SK-N-SH (cell line): ENCODE measurements at regions not wholly inside any gene's neighbourhood (a gene's known extent, or its start where the extent isn't known, plus 50 kb on each side); places are given as distances from the start of the nearest gene placed in this dataset.
"Not testable (repeated sequence)": the region's sequence is repeated elsewhere in the genome, so short reads cannot be mapped to it uniquely, and the experiment has no call there.

Experiments used
- CTCF ChIA-PET: fragments of 300-600, 350-600 bp; formaldehyde crosslinking; extraction: SDS; loops from one replicate; lab custom pipeline; 2021; lab: Yijun Ruan, JAX
- POLR2A ChIA-PET: fragments of 350-600 bp; sonication (Branson Sonifier 250); formaldehyde crosslinking; extraction: SDS; loops from one replicate; lab custom pipeline; 2020; ENCODE audit warnings: antibody characterized with exemption, inconsistent platforms; lab: Yijun Ruan, JAX
- DNase-seq: peaks from one replicate; pipeline ENCODE4 v3.0.0; 2012
- H2AFZ ChIP-seq: fragments of 200-600 bp; sonication (generic); 2 replicates; pipeline ENCODE4 v1.8.1; 2016; ENCODE audit warnings: antibody characterized with exemption, mild to moderate bottlenecking, low read depth
- H3F3A ChIP-seq: fragments of 200-600 bp; sonication (generic); replicated peaks from 2 replicates; pipeline ENCODE3; 2016; ENCODE audit warnings: antibody characterized with exemption, mild to moderate bottlenecking; ENCODE audit not compliant: insufficient read depth
- H3K27ac ChIP-seq, 2 experiments: fragments of 200-500 bp in 1 of 2; fragments of 200-600 bp in 1 of 2; sonication (Bioruptor generic) in 1 of 2; sonication (generic), shearing (Covaris generic) in 1 of 2; 2 replicates each; pipeline versions ENCODE4 v1.5.1 to v1.6.1; 2014 to 2016; ENCODE audit warnings: low read depth in 2 of 2, inconsistent platforms in 1 of 2, low read length in 1 of 2, mild to moderate bottlenecking in 1 of 2, mixed read lengths in 1 of 2
- H3K27me3 ChIP-seq: fragments of 200-600 bp; sonication (generic), shearing (Covaris generic); 2 replicates; pipeline ENCODE4 v1.6.1; 2016; ENCODE audit warnings: mixed run types; ENCODE audit not compliant: insufficient read depth
- H3K36me3 ChIP-seq, 2 experiments: fragments of 200-500 bp in 1 of 2; fragments of 200-600 bp in 1 of 2; sonication (Bioruptor generic) in 1 of 2; sonication (generic) in 1 of 2; replicated peaks in 1 of 2; 2 replicates each; pipeline versions ENCODE3 to v1.5.1; 2014 to 2016; ENCODE audit warnings: low read length in 1 of 2, mild to moderate bottlenecking in 1 of 2; ENCODE audit not compliant: insufficient read depth in 2 of 2, control insufficient read depth in 1 of 2
- H3K4me1 ChIP-seq, 2 experiments: fragments of 200-500 bp in 1 of 2; fragments of 200-600 bp in 1 of 2; sonication (Bioruptor generic) in 1 of 2; sonication (generic), shearing (Covaris generic) in 1 of 2; 2 replicates each; pipeline versions ENCODE4 v1.5.1 to v1.6.1; 2014 to 2016; ENCODE audit warnings: low read depth in 1 of 2, low read length in 1 of 2, mixed run types in 1 of 2; ENCODE audit not compliant: insufficient read depth in 2 of 2, control insufficient read depth in 1 of 2
- H3K4me2 ChIP-seq: fragments of 200-600 bp; sonication (generic), shearing (Covaris generic); 2 replicates; pipeline ENCODE4 v1.6.1; 2017; ENCODE audit warnings: mixed run types
- H3K4me3 ChIP-seq, 2 experiments: fragments of 200-500 bp in 1 of 2; fragments of 200-600 bp in 1 of 2; sonication (Bioruptor generic) in 1 of 2; sonication (generic), shearing (Covaris generic) in 1 of 2; 2 replicates each; pipeline versions ENCODE4 v1.5.1 to v1.8.1; 2014 to 2016; ENCODE audit warnings: low read depth in 2 of 2, inconsistent platforms in 1 of 2, low read length in 1 of 2, mild to moderate bottlenecking in 1 of 2, mixed read lengths in 1 of 2, moderate library complexity in 1 of 2
- H3K79me2 ChIP-seq: fragments of 200-600 bp; sonication (generic); 2 replicates; pipeline ENCODE4 v1.8.1; 2017; ENCODE audit warnings: mild to moderate bottlenecking; ENCODE audit not compliant: insufficient read depth
- H3K9ac ChIP-seq: fragments of 200-600 bp; sonication (generic); 2 replicates; pipeline ENCODE4 v1.6.1; 2017; ENCODE audit warnings: mixed run types
- H3K9me2 ChIP-seq: fragments of 200-600 bp; sonication (generic); 2 replicates; pipeline ENCODE4 v1.6.1; 2017; ENCODE audit warnings: mixed run types
- H3K9me3 ChIP-seq: fragments of 200-600 bp; sonication (generic); 2 replicates; pipeline ENCODE4 v1.6.1; 2017; ENCODE audit warnings: mixed run types, mild to moderate bottlenecking, moderate library complexity
- H4K20me1 ChIP-seq: fragments of 200-600 bp; sonication (generic); 2 replicates; pipeline ENCODE4 v1.6.1; 2017; ENCODE audit warnings: mild to moderate bottlenecking, mixed run types; ENCODE audit not compliant: insufficient read depth
- ELF1 ChIP-seq: IDR thresholded peaks from 2 replicates; pipeline ENCODE4 v1.4.0; 2012
- EZH2phosphoT487 ChIP-seq: fragments of 200-600 bp; sonication (generic); IDR thresholded peaks from 2 replicates; pipeline ENCODE4 v1.6.1; 2017; ENCODE audit warnings: low read depth, mixed run types, mild to moderate bottlenecking, antibody characterized with exemption, moderate library complexity, borderline replicate concordance
- FOSL2 ChIP-seq: IDR thresholded peaks from 2 replicates; pipeline ENCODE4 v1.4.0; 2012; ENCODE audit warnings: low read depth, mild to moderate bottlenecking, moderate library complexity, borderline replicate concordance
- GATA2 ChIP-seq: sonication (generic); formaldehyde crosslinking; IDR thresholded peaks from 2 replicates; pipeline ENCODE4 v1.5.0; 2020; ENCODE audit warnings: mild to moderate bottlenecking, missing genetic modification reagents
- JUND ChIP-seq: IDR thresholded peaks from 2 replicates; pipeline ENCODE4 v1.4.0; 2012
- MEF2A ChIP-seq: IDR thresholded peaks from 2 replicates; pipeline ENCODE4 v1.4.0; 2012; ENCODE audit warnings: low read depth, borderline replicate concordance
- MXI1 ChIP-seq: IDR thresholded peaks from 2 replicates; pipeline ENCODE4 v1.6.1; 2012; ENCODE audit warnings: mild to moderate bottlenecking, low read depth, low read length, improper control_type of control experiment
- NFIC ChIP-seq: IDR thresholded peaks from 2 replicates; pipeline ENCODE4 v1.4.0; 2012; ENCODE audit warnings: borderline replicate concordance
- NRF1 ChIP-seq: IDR thresholded peaks from 2 replicates; pipeline ENCODE4 v1.6.1; 2012; ENCODE audit warnings: low read depth, mild to moderate bottlenecking, low read length
- POLR2AphosphoS5 ChIP-seq: IDR thresholded peaks from 2 replicates; pipeline ENCODE4 v1.6.1; 2012; ENCODE audit warnings: low read depth, low read length
- RAD21 ChIP-seq: IDR thresholded peaks from 2 replicates; pipeline ENCODE4 v1.6.1; 2012; ENCODE audit warnings: mild to moderate bottlenecking, low read length
- REST ChIP-seq: IDR thresholded peaks from 2 replicates; pipeline ENCODE4 v1.6.1; 2012; ENCODE audit warnings: mild to moderate bottlenecking, low read depth, low read length, moderate library complexity
- RXRA ChIP-seq: IDR thresholded peaks from 2 replicates; pipeline ENCODE4 v1.4.0; 2012; ENCODE audit warnings: low read depth, mild to moderate bottlenecking, borderline replicate concordance
- SIN3A ChIP-seq: IDR thresholded peaks from 2 replicates; pipeline ENCODE4 v1.6.1; 2012; ENCODE audit warnings: low read depth, mild to moderate bottlenecking, low read length, moderate library complexity, borderline replicate concordance
- TCF12 ChIP-seq: IDR thresholded peaks from 2 replicates; pipeline ENCODE4 v1.4.0; 2012
- WGBS: methylation state at CpG from one replicate; pipeline ENCODE4 v1.1.6; 2017; ENCODE audit warnings: low lambda C conversion rate; 5-methylcytosine and 5-hydroxymethylcytosine counted together
- TF ChIP-seq, protein P1 (sequence below): IDR thresholded peaks from 2 replicates; pipeline ENCODE4 v1.4.0; 2012; ENCODE audit warnings: low read depth, borderline replicate concordance
- TF ChIP-seq, protein P2 (sequence below): fragments of 150-350 bp; IDR thresholded peaks from 2 replicates; pipeline ENCODE4 v1.6.1; 2017; ENCODE audit warnings: antibody characterized with exemption, low read length, low read depth, borderline replicate concordance
- TF ChIP-seq, protein P3 (sequence below): IDR thresholded peaks from 2 replicates; pipeline ENCODE4; 2012

GRCh38 chrX:3495836-3496769 lies 149.7 kb upstream of the MXRA5 start:
- H4K20me1 ChIP-seq, CTCF ChIA-PET, H3K4me2 ChIP-seq, H3F3A ChIP-seq, H3K9me3 ChIP-seq, H3K9ac ChIP-seq, H3K9me2 ChIP-seq, H3K4me3 ChIP-seq, H3K27me3 ChIP-seq, H3K4me1 ChIP-seq, H3K36me3 ChIP-seq, H3K79me2 ChIP-seq, H3K27ac ChIP-seq, H2AFZ ChIP-seq, DNase-seq, POLR2A ChIA-PET: not testable (repeated sequence)
- WGBS = 20% methylated on average over 12 of the region's 12 CpGs

DNA sequence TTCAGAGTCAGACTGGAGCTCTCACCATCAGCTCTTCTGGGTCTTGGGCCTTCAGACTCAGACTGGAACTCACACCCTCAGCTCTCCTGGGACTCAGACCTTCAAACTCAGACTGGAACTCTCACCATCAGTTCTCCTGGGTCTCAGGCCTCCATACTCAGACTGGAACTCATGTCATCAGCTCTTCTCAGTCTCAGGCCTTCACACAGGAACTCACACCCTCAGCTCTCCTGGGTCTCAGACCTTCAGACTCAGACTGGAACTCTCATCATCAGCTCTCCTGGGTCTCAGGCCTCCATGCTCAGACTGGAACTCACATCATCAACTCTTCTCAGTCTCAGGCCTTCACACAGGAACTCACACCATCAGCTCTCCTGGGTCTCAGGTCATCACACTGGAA lies 147.2 kb upstream of the MXRA5 start:
- no peak for DNase-seq
- Histone ChIP-seq H3K9me2 (no peaks in the 10 kb centered on the region), H3K36me3 (no peaks in the 10 kb centered on the region), H3K4me1 (no peaks in the 10 kb centered on the region), H3K79me2 (no peaks in the 10 kb centered on the region), H4K20me1 (no peaks in the 10 kb centered on the region), H3F3A (no peaks in the 10 kb centered on the region), H2AFZ (no peak overlapping the region), H3K27me3 (no peaks in the 10 kb centered on the region), H3K9ac (no peak overlapping the region), H3K9me3 (no peaks in the 10 kb centered on the region), H3K27ac (no peak overlapping the region), H3K4me3 (no peak overlapping the region), H3K4me2 (no peak overlapping the region)
- no peak for TF ChIP-seq POLR2AphosphoS5
- no peak for TF ChIP-seq MEF2A
- TF ChIP-seq FOSL2 = no peak
- no peak for TF ChIP-seq TCF12
- TF ChIP-seq MXI1 = no peak
- TF ChIP-seq GATA2 (CRISPR knock-in tag) = no peak
- TF ChIP-seq JUND = no peak
- TF ChIP-seq RXRA = no peak
- TF ChIP-seq, protein P1, sequence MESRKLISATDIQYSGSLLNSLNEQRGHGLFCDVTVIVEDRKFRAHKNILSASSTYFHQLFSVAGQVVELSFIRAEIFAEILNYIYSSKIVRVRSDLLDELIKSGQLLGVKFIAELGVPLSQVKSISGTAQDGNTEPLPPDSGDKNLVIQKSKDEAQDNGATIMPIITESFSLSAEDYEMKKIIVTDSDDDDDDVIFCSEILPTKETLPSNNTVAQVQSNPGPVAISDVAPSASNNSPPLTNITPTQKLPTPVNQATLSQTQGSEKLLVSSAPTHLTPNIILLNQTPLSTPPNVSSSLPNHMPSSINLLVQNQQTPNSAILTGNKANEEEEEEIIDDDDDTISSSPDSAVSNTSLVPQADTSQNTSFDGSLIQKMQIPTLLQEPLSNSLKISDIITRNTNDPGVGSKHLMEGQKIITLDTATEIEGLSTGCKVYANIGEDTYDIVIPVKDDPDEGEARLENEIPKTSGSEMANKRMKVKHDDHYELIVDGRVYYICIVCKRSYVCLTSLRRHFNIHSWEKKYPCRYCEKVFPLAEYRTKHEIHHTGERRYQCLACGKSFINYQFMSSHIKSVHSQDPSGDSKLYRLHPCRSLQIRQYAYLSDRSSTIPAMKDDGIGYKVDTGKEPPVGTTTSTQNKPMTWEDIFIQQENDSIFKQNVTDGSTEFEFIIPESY = no peak
- no peak for TF ChIP-seq SIN3A
- no peak for TF ChIP-seq ELF1
- no peak for TF ChIP-seq REST
- no peak for TF ChIP-seq RAD21
- no peak for TF ChIP-seq NFIC
- TF ChIP-seq, protein P2, sequence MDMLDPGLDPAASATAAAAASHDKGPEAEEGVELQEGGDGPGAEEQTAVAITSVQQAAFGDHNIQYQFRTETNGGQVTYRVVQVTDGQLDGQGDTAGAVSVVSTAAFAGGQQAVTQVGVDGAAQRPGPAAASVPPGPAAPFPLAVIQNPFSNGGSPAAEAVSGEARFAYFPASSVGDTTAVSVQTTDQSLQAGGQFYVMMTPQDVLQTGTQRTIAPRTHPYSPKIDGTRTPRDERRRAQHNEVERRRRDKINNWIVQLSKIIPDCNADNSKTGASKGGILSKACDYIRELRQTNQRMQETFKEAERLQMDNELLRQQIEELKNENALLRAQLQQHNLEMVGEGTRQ = no peak
- no peak for TF ChIP-seq EZH2phosphoT487
- TF ChIP-seq, protein P3, sequence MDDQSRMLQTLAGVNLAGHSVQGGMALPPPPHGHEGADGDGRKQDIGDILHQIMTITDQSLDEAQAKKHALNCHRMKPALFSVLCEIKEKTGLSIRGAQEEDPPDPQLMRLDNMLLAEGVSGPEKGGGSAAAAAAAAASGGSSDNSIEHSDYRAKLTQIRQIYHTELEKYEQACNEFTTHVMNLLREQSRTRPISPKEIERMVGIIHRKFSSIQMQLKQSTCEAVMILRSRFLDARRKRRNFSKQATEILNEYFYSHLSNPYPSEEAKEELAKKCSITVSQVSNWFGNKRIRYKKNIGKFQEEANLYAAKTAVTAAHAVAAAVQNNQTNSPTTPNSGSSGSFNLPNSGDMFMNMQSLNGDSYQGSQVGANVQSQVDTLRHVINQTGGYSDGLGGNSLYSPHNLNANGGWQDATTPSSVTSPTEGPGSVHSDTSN = no peak
- no peak for TF ChIP-seq NRF1
- ChIA-PET POLR2A (no interaction called here), CTCF (no interaction called here)
